HG03558 (cell line): ENCODE measurements at regions not wholly inside any gene's neighbourhood (a gene's known extent, or its start where the extent isn't known, plus 50 kb on each side); places are given as distances from the start of the nearest gene placed in this dataset.

Source experiments
- ATAC-seq: cut with Tn5 transposase; IDR thresholded peaks from one replicate; pipeline ENCODE4 v1.9.1; 2021; ENCODE audit warnings: moderate number of reproducible peaks; ENCODE audit not compliant: unreplicated experiment; ENCODE audit errors: extremely low read depth

GRCh38 chr6:71509191-71510005 is 220.8 kb downstream of the OGFRL1 start:
- ATAC-seq: no peak

GRCh38 chr6:71510057-71510713 is 221.6 kb downstream of the OGFRL1 start:
- no peak for ATAC-seq

- ATAC-seq: no peak
These were observed 222.2 kb downstream of the OGFRL1 start for GRCh38 chr6:71510856-71511255.

GRCh38 chr6:71512256-71512655 is 223.6 kb downstream of the OGFRL1 start:
- no peak for ATAC-seq

- ATAC-seq: no peak
These were observed 224.4 kb downstream of the OGFRL1 start for GRCh38 chr6:71513036-71513435.

- ATAC-seq: peak; percentile 58
These were observed 234.9 kb downstream of the OGFRL1 start for GRCh38 chr6:71523548-71523947.

GRCh38 chr6:71524201-71524600 is 235.6 kb downstream of the OGFRL1 start:
- ATAC-seq: no peak

- no peak for ATAC-seq
These were observed 239.3 kb downstream of the OGFRL1 start for GRCh38 chr6:71527886-71528285.

- no peak for ATAC-seq
These were observed 240.4 kb downstream of the OGFRL1 start for GRCh38 chr6:71529026-71529425.

- ATAC-seq: no peak
These were observed 241.2 kb downstream of the OGFRL1 start for GRCh38 chr6:71529769-71530168.

- no peak for ATAC-seq
These were observed 242.4 kb downstream of the OGFRL1 start for GRCh38 chr6:71531006-71531405.

- ATAC-seq: no peak
These were observed 243.2 kb downstream of the OGFRL1 start for GRCh38 chr6:71531841-71532240.

GRCh38 chr6:71533939-71534379 is 245.3 kb downstream of the OGFRL1 start:
- no peak for ATAC-seq

- no peak for ATAC-seq
These were observed 246.3 kb downstream of the OGFRL1 start for GRCh38 chr6:71534921-71535320.

- no peak for ATAC-seq
These were observed 249.1 kb downstream of the OGFRL1 start for GRCh38 chr6:71537717-71538116.

- ATAC-seq: no peak
These were observed 255.4 kb downstream of the OGFRL1 start for GRCh38 chr6:71544028-71544427.

GRCh38 chr6:71544906-71545305 is 256.3 kb downstream of the OGFRL1 start:
- no peak for ATAC-seq

- no peak for ATAC-seq
These were observed 257.3 kb downstream of the OGFRL1 start for GRCh38 chr6:71545905-71546304.

- no peak for ATAC-seq
These were observed 263.2 kb downstream of the OGFRL1 start for GRCh38 chr6:71551798-71552197.

- ATAC-seq: no peak
These were observed 267.5 kb downstream of the OGFRL1 start for GRCh38 chr6:71556141-71556540.

GRCh38 chr6:71558974-71559373 is 270.4 kb downstream of the OGFRL1 start:
- ATAC-seq: no peak

- ATAC-seq: no peak
These were observed 279.0 kb downstream of the OGFRL1 start for GRCh38 chr6:71567562-71567961.
